H1 (cell line): ENCODE measurements at regions not wholly inside any gene's neighbourhood (a gene's known extent, or its start where the extent isn't known, plus 50 kb on each side); places are given as distances from the start of the nearest gene placed in this dataset.

Experiments
- CTCF ChIA-PET: fragments of 300-600 bp; sonication (Branson Sonifier 250); formaldehyde crosslinking; loops from one replicate; lab custom pipeline; 2021; ENCODE audit not compliant: partially characterized antibody; lab: Charles Lee
- POLR2A ChIA-PET: fragments of 300-600 bp; sonication (Branson Sonifier 250); formaldehyde crosslinking; loops from one replicate; lab custom pipeline; 2021; ENCODE audit warnings: inconsistent platforms; ENCODE audit not compliant: partially characterized antibody; lab: Charles Lee
- DNase-seq, 2 experiments: peaks; one replicate each; pipeline versions ENCODE4 v3.0.0 to v3.0.0-alpha.2; 2010 to 2022; ENCODE audit warnings: low spot score in 2 of 2, low read depth in 1 of 2, mixed read lengths in 1 of 2
- FAIRE-seq: peaks from 2 replicates; lab custom pipeline; 2011; peaks lifted over from hg19 to GRCh38; lab: Jason Lieb, UNC
- H2AFZ ChIP-seq: 2 replicates; pipeline ENCODE4 v1.8.1; 2012; ENCODE audit warnings: low read length, inconsistent platforms
- H2AK5ac ChIP-seq: 2 replicates; pipeline ENCODE4 v1.6.1; 2013; ENCODE audit warnings: low read depth, low read length
- H2BK120ac ChIP-seq: replicated peaks from 2 replicates; pipeline ENCODE3; 2013; ENCODE audit warnings: low read depth, low read length, inconsistent platforms
- H2BK12ac ChIP-seq: 2 replicates; pipeline ENCODE4 v1.6.1; 2013; ENCODE audit warnings: low read depth, low read length
- H2BK15ac ChIP-seq: 2 replicates; pipeline ENCODE4 v1.6.1; 2013; ENCODE audit warnings: low read length
- H2BK20ac ChIP-seq: 2 replicates; pipeline ENCODE4 v1.6.1; 2013; ENCODE audit warnings: low read length
- H2BK5ac ChIP-seq: 2 replicates; pipeline ENCODE4 v1.6.1; 2013; ENCODE audit warnings: low read depth, low read length
- H3K14ac ChIP-seq: 2 replicates; pipeline ENCODE4 v1.6.1; 2013; ENCODE audit warnings: inconsistent platforms; ENCODE audit not compliant: insufficient read length
- H3K18ac ChIP-seq: 2 replicates; pipeline ENCODE4 v1.6.1; 2013; ENCODE audit warnings: low read length; ENCODE audit errors: extremely low read depth
- H3K23ac ChIP-seq: 2 replicates; pipeline ENCODE4 v1.6.1; 2013; ENCODE audit warnings: inconsistent platforms; ENCODE audit not compliant: insufficient read length
- H3K23me2 ChIP-seq: 2 replicates; pipeline ENCODE4 v1.6.1; 2013; ENCODE audit warnings: low read depth, low read length
- H3K27ac ChIP-seq: 2 replicates; pipeline ENCODE4 v1.6.1; 2011; ENCODE audit warnings: low read depth, low read length, inconsistent platforms
- H3K27me3 ChIP-seq, 4 experiments: replicated peaks in 1 of 4; 1 replicate in 1 of 4; 2 replicates in 3 of 4; pipeline versions ENCODE4 v1.6.1 to v1.8.1; 2011 to 2013; ENCODE audit warnings: low read length in 3 of 4, mild to moderate bottlenecking in 3 of 4, inconsistent platforms in 2 of 4, mixed read lengths in 2 of 4, moderate library complexity in 1 of 4; ENCODE audit not compliant: control insufficient read depth in 3 of 4, insufficient read depth in 3 of 4; ENCODE audit errors: extremely low read depth in 1 of 4
- H3K36me3 ChIP-seq, 4 experiments: 2 replicates each; pipeline versions ENCODE4 v1.6.1 to v1.8.1; 2011 to 2013; ENCODE audit warnings: mild to moderate bottlenecking in 4 of 4, low read length in 3 of 4, moderate library complexity in 2 of 4, control low read depth in 1 of 4, inconsistent platforms in 1 of 4; ENCODE audit not compliant: insufficient read depth in 4 of 4, control insufficient read depth in 2 of 4
- H3K4ac ChIP-seq: replicated peaks from 2 replicates; pipeline ENCODE3; 2013; ENCODE audit warnings: low read length, low read depth, mixed read lengths, inconsistent platforms; ENCODE audit not compliant: insufficient read length
- H3K4me1 ChIP-seq, 4 experiments: replicated peaks in 1 of 4; 1 replicate in 1 of 4; 2 replicates in 3 of 4; pipeline versions ENCODE4 v1.6.1 to v1.8.1; 2011 to 2013; ENCODE audit warnings: low read length in 3 of 4, inconsistent platforms in 2 of 4, mixed read lengths in 1 of 4; ENCODE audit not compliant: insufficient read depth in 4 of 4, control insufficient read depth in 3 of 4
- H3K4me2 ChIP-seq, 2 experiments: 2 replicates each; pipeline versions ENCODE4 v1.6.1 to v1.8.1; 2011 to 2013; ENCODE audit warnings: low read depth in 2 of 2, low read length in 2 of 2, control low read depth in 1 of 2, inconsistent platforms in 1 of 2, mild to moderate bottlenecking in 1 of 2; ENCODE audit not compliant: insufficient read depth in 1 of 2
- H3K4me3 ChIP-seq, 4 experiments: fragments of 200-600, 300-600 bp in 1 of 4; sonication (generic), shearing (Covaris generic), sonication (Bioruptor Twin) in 1 of 4; 2 replicates each; pipeline versions ENCODE4 v1.5.1 to v1.8.1; 2011 to 2016; ENCODE audit warnings: low read length in 4 of 4, low read depth in 3 of 4, control low read depth in 2 of 4, inconsistent platforms in 2 of 4, mild to moderate bottlenecking in 2 of 4, mixed read lengths in 1 of 4, moderate library complexity in 1 of 4; ENCODE audit not compliant: insufficient read depth in 2 of 4; ENCODE audit errors: extremely low read depth in 1 of 4
- H3K56ac ChIP-seq: replicated peaks from 2 replicates; pipeline ENCODE3; 2013; ENCODE audit warnings: low read depth, mild to moderate bottlenecking, mixed read lengths, low read length, inconsistent platforms; ENCODE audit not compliant: insufficient read length
- H3K79me1 ChIP-seq: 2 replicates; pipeline ENCODE4 v1.6.1; 2013; ENCODE audit warnings: low read depth, low read length, control low read depth
- H3K79me2 ChIP-seq, 2 experiments: 2 replicates each; pipeline versions ENCODE4 v1.6.1 to v1.8.1; 2012 to 2013; ENCODE audit warnings: low read length in 2 of 2, mild to moderate bottlenecking in 2 of 2, inconsistent platforms in 1 of 2; ENCODE audit not compliant: insufficient read depth in 2 of 2, control insufficient read depth in 1 of 2
- H3K9ac ChIP-seq, 4 experiments: replicated peaks in 1 of 4; 1 replicate in 1 of 4; 2 replicates in 3 of 4; pipeline versions ENCODE4 v1.6.1 to v1.8.1; 2011 to 2013; ENCODE audit warnings: low read depth in 3 of 4, low read length in 3 of 4, control low read depth in 2 of 4, mild to moderate bottlenecking in 2 of 4, moderate library complexity in 2 of 4, inconsistent platforms in 1 of 4; ENCODE audit errors: extremely low read depth in 1 of 4
- H3K9me3 ChIP-seq, 2 experiments: 2 replicates each; pipeline versions ENCODE4 v1.6.1 to v1.8.1; 2012 to 2013; ENCODE audit warnings: mild to moderate bottlenecking in 2 of 2, moderate library complexity in 2 of 2, control low read depth in 1 of 2, inconsistent platforms in 1 of 2, low read depth in 1 of 2, low read length in 1 of 2, mixed read lengths in 1 of 2; ENCODE audit not compliant: insufficient read depth in 2 of 2
- H4K20me1 ChIP-seq, 2 experiments: replicated peaks in 1 of 2; 2 replicates each; pipeline versions ENCODE3 to v1.8.1; 2011 to 2013; ENCODE audit warnings: inconsistent platforms in 2 of 2, low read length in 2 of 2, mild to moderate bottlenecking in 1 of 2; ENCODE audit not compliant: insufficient read depth in 2 of 2, control insufficient read depth in 1 of 2
- H4K5ac ChIP-seq: 2 replicates; pipeline ENCODE4 v1.6.1; 2013; ENCODE audit warnings: low read length, low read depth, mixed read lengths, inconsistent platforms; ENCODE audit not compliant: insufficient read length
- H4K8ac ChIP-seq: 2 replicates; pipeline ENCODE4 v1.8.0; 2013; ENCODE audit warnings: mild to moderate bottlenecking, moderate library complexity, low read length, inconsistent platforms; ENCODE audit not compliant: insufficient read depth; ENCODE audit errors: extremely low read depth
- H4K91ac ChIP-seq: replicated peaks from 2 replicates; pipeline ENCODE3; 2013; ENCODE audit warnings: low read length, mixed read lengths, inconsistent platforms; ENCODE audit not compliant: insufficient read length
- CTBP2 ChIP-seq: IDR thresholded peaks from 2 replicates; pipeline ENCODE4 v1.7.0; 2011; ENCODE audit warnings: borderline replicate concordance, mild to moderate bottlenecking, moderate library complexity, mixed read lengths, low read length; ENCODE audit not compliant: insufficient read depth, insufficient read length
- TBP ChIP-seq: IDR thresholded peaks from 2 replicates; pipeline ENCODE4 v1.6.1; 2011; ENCODE audit warnings: low read depth, low read length, improper control_type of control experiment
- TEAD4 ChIP-seq: IDR thresholded peaks from 2 replicates; pipeline ENCODE4 v1.6.1; 2012; ENCODE audit warnings: low read depth, low read length, inconsistent platforms, mixed read lengths
- WGBS, 2 experiments: shearing (Covaris generic) in 1 of 2; methylation state at CpG; one replicate each; pipeline versions ENCODE4 v1.1.6 to v1.1.7; 2013 to 2015; ENCODE audit warnings: low lambda C conversion rate in 2 of 2, mixed read lengths in 2 of 2, inconsistent platforms in 1 of 2, low coverage in 1 of 2, missing lambda C conversion rate in 1 of 2; ENCODE audit not compliant: insufficient replicate concordance in 2 of 2, insufficient coverage in 1 of 2, insufficient read length in 1 of 2; ENCODE audit errors: extremely low coverage in 1 of 2, missing lambda C conversion rate in 1 of 2; 5-methylcytosine and 5-hydroxymethylcytosine counted together

DNA sequence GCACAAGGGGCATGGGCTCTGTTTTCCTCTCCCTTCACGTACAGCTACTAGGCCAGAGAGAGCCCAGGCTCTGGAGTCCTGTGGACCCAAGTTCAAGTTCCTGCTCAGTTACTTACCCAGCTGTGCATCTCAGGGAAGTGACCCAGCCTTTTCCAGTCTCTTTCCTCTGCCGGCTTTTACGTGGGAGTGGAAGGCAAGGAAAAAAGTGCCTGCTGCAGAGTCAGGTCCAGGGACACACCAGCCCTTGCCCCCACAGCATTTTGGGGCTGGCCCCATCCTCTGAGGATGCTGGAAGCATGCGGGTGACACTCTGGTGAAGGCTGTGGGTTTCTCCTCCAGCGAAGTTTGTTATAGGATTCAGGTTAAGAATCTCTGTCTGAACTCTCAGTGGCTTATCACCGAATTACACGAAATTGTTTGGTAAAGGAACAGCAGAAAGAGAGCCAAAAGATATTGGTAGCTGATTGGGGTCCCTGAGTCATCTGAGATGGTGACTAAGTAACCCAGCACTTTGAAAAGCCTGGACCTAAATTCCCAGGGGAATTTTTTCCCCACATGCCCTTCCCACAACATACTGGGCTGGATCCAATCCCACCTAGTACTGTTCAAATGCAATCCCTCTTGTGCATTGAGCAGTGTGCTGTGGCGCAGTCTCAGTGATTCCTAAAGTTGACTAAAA, 424.3 kb downstream of the RPS24 start:
- H2BK20ac ChIP-seq: no peak overlapping the region
- H3K4me3 ChIP-seq: no peak overlapping the region
- POLR2A ChIA-PET: no interaction called here
- WGBS, 2 experiments: 93% methylated on average over 8 of the region's 8 CpGs; no CpG with 5 or more reads in 1 of the 2 experiments
- no peaks in the 10 kb centered on the region for H4K20me1 ChIP-seq
- H2AFZ ChIP-seq: no peak overlapping the region
- H3K23me2 ChIP-seq: no peaks in the 10 kb centered on the region
- no peak overlapping the region for H2BK120ac ChIP-seq
- H3K4me1 ChIP-seq: no peaks in the 10 kb centered on the region
- FAIRE-seq: no peak
- H4K91ac ChIP-seq: no peak overlapping the region
- CTCF ChIA-PET: interaction anchor here (1.0 to 1.2 kb wide), 2 partner anchors 25 to 169 kb away, joined by 3 to 4 read pairs; no protein-coding TSS in a partner anchor
- no peaks in the 10 kb centered on the region for H3K27me3 ChIP-seq
- H3K27ac ChIP-seq: no peak overlapping the region
- no peak overlapping the region for H3K9ac ChIP-seq
- H2BK15ac ChIP-seq: no peak overlapping the region
- no peak overlapping the region for H3K18ac ChIP-seq
- no peaks in the 10 kb centered on the region for H3K79me1 ChIP-seq
- H3K14ac ChIP-seq: no peak overlapping the region
- no peak overlapping the region for H2BK5ac ChIP-seq
- no peak overlapping the region for H2AK5ac ChIP-seq
- DNase-seq: no peak
- no peak overlapping the region for H2BK12ac ChIP-seq
- no peaks in the 10 kb centered on the region for H3K36me3 ChIP-seq
- H3K9me3 ChIP-seq: no peaks in the 10 kb centered on the region
- no peak overlapping the region for H4K5ac ChIP-seq
- no peak overlapping the region for H3K56ac ChIP-seq
- no peak overlapping the region for H3K23ac ChIP-seq
- no peak overlapping the region for H4K8ac ChIP-seq
- H3K4me2 ChIP-seq: no peak overlapping the region
- no peak overlapping the region for H3K4ac ChIP-seq
- TF ChIP-seq TEAD4: no peak
- no peak for TF ChIP-seq TBP
- TF ChIP-seq CTBP2: no peak
- no peaks in the 10 kb centered on the region for H3K79me2 ChIP-seq
